GM12878 (cell line): ENCODE measurements at regions not wholly inside any gene's neighbourhood (a gene's known extent, or its start where the extent isn't known, plus 50 kb on each side); places are given as distances from the start of the nearest gene placed in this dataset.

Experiments used
- ATAC-seq: fragments of 200-7000 bp; cut with Tn5 transposase; 3 replicates; pipeline ENCODE4 v1.9.1; 2020; ENCODE audit warnings: mild to moderate bottlenecking, moderate library complexity
- BruUV-seq: library from RNA; stranded (reverse); fragments of 400-500 nt; replicated peaks from 2 replicates; lab custom pipeline; 2021; lab: Mats Ljungman, UMichigan
- CTCF ChIA-PET: fragments of 300-600 bp; sonication (Branson Sonifier 250); formaldehyde crosslinking; extraction: SDS; loops from one replicate; lab custom pipeline; 2021; ENCODE audit warnings: inconsistent platforms; lab: Yijun Ruan, JAX
- POLR2A ChIA-PET: fragments of 350-600 bp; formaldehyde crosslinking; extraction: SDS; loops from one replicate; lab custom pipeline; 2021; ENCODE audit warnings: inconsistent platforms; lab: Charles Lee
- RAD21 ChIA-PET: fragments of 300-600 bp; sonication (Branson Sonifier 250); formaldehyde crosslinking; loops from one replicate; lab custom pipeline; 2023; ENCODE audit warnings: antibody characterized with exemption; ENCODE audit not compliant: unreplicated experiment; lab: Charles Lee
- SMC1A ChIA-PET: fragments of 300-600 bp; sonication (Branson Sonifier 250); formaldehyde crosslinking; loops from one replicate; lab custom pipeline; 2023; ENCODE audit not compliant: unreplicated experiment, uncharacterized antibody; lab: Charles Lee
- DNase-seq: peaks from one replicate; pipeline ENCODE4 v3.0.0-alpha.2; 2011; ENCODE audit warnings: low read depth, low spot score
- FAIRE-seq: peaks from 3 replicates; lab custom pipeline; 2011; peaks lifted over from hg19 to GRCh38; lab: Jason Lieb, UNC
- H2AFZ ChIP-seq: 2 replicates; pipeline ENCODE4 v1.6.0; 2011; ENCODE audit warnings: low read depth, low read length, control low read depth; ENCODE audit not compliant: control insufficient read depth
- H3K27ac ChIP-seq: 2 replicates; pipeline ENCODE4 v1.5.1; 2011; ENCODE audit warnings: control low read depth; ENCODE audit not compliant: control insufficient read depth, insufficient read depth
- H3K27me3 ChIP-seq, 2 experiments: replicated peaks in 1 of 2; 2 replicates each; pipeline versions ENCODE4 v1.6.0 to v1.6.1; 2011; ENCODE audit warnings: low read length in 1 of 2; ENCODE audit not compliant: control insufficient read depth in 2 of 2, insufficient read depth in 2 of 2
- H3K36me3 ChIP-seq, 2 experiments: 2 replicates each; pipeline ENCODE4 v1.5.1; 2011; ENCODE audit warnings: low read length in 1 of 2; ENCODE audit not compliant: control insufficient read depth in 2 of 2, insufficient read depth in 2 of 2
- H3K4me1 ChIP-seq: 2 replicates; pipeline ENCODE4 v1.6.1; 2011; ENCODE audit warnings: mild to moderate bottlenecking, low read length, moderate library complexity, mixed read lengths; ENCODE audit not compliant: control insufficient read depth, insufficient read depth
- H3K4me2 ChIP-seq: 2 replicates; pipeline ENCODE4 v1.6.0; 2011; ENCODE audit warnings: control low read depth; ENCODE audit not compliant: control insufficient read depth, insufficient read depth
- H3K4me3 ChIP-seq: fragments of 200-600 bp; sonication (generic); 2 replicates; pipeline ENCODE4 v1.5.1; 2016
- H3K79me2 ChIP-seq: 2 replicates; pipeline ENCODE4 v1.6.0; 2011; ENCODE audit warnings: low read length; ENCODE audit not compliant: control insufficient read depth, insufficient read depth
- H3K9ac ChIP-seq: 2 replicates; pipeline ENCODE4 v1.8.0; 2011; ENCODE audit warnings: low read length, control low read depth, mixed read lengths; ENCODE audit not compliant: control insufficient read depth, insufficient read depth
- H3K9me3 ChIP-seq: replicated peaks from 3 replicates; pipeline ENCODE4 v1.5.1; 2011; ENCODE audit warnings: mild to moderate bottlenecking, low read length; ENCODE audit not compliant: control insufficient read depth, insufficient read depth
- H4K20me1 ChIP-seq: 2 replicates; pipeline ENCODE4 v1.6.0; 2011; ENCODE audit not compliant: control insufficient read depth, insufficient read depth
- BMI1 ChIP-seq: fragments of 450-650 bp; IDR thresholded peaks from 2 replicates; pipeline ENCODE4 v1.6.1; 2016; ENCODE audit warnings: mild to moderate bottlenecking, moderate library complexity, borderline replicate concordance
- HCFC1 ChIP-seq: fragments of 150-350 bp; IDR thresholded peaks from 2 replicates; pipeline ENCODE4 v1.6.1; 2014; ENCODE audit warnings: low read length
- HDAC6 ChIP-seq: fragments of 200-600 bp; sonication (generic); IDR thresholded peaks from one replicate; pipeline ENCODE4 v1.8.0; 2017; ENCODE audit warnings: antibody characterized with exemption; ENCODE audit not compliant: unreplicated experiment
- IRF5 ChIP-seq: fragments of 450-650 bp; IDR thresholded peaks from 2 replicates; pipeline ENCODE4 v1.6.1; 2017; ENCODE audit warnings: borderline replicate concordance
- REST ChIP-seq: IDR thresholded peaks from 2 replicates; pipeline ENCODE4 v1.6.1; 2012; ENCODE audit warnings: mild to moderate bottlenecking, low read depth, low read length
- SIN3A ChIP-seq: IDR thresholded peaks from 2 replicates; pipeline ENCODE4 v1.6.1; 2012; ENCODE audit warnings: low read depth, low read length, improper control_type of control experiment
- SIX5 ChIP-seq: IDR thresholded peaks from 2 replicates; pipeline ENCODE4 v1.6.1; 2011; ENCODE audit warnings: mild to moderate bottlenecking, low read depth, low read length, moderate library complexity; ENCODE audit not compliant: severe bottlenecking
- SP1 ChIP-seq: IDR thresholded peaks from one replicate; pipeline ENCODE4 v1.6.1; 2011; ENCODE audit warnings: low read depth, low read length
- TCF3 ChIP-seq: IDR thresholded peaks from 2 replicates; pipeline ENCODE4 v1.6.1; 2012; ENCODE audit warnings: low read depth, mild to moderate bottlenecking, low read length, borderline replicate concordance; ENCODE audit not compliant: insufficient read depth
- USF1 ChIP-seq: IDR thresholded peaks from 2 replicates; pipeline ENCODE4 v1.6.1; 2011; ENCODE audit warnings: borderline replicate concordance, low read depth, mild to moderate bottlenecking, moderate library complexity, mixed read lengths, low read length; ENCODE audit not compliant: insufficient read depth; ENCODE audit errors: extremely low read length
- WGBS: methylation state at CpG from one replicate; pipeline ENCODE4 v1.1.6; 2016; ENCODE audit warnings: low lambda C conversion rate; ENCODE audit not compliant: insufficient replicate concordance, insufficient coverage; ENCODE audit errors: missing lambda C conversion rate; 5-methylcytosine and 5-hydroxymethylcytosine counted together
- in situ Hi-C: fragments of 300-500 bp; cut with MboI; formaldehyde crosslinking; loops from 9 replicates; pipeline ENCODE4 v1.14.3; 2018; ENCODE audit warnings: mixed read lengths
- intact Hi-C: fragments of 100-400 bp; cut with micrococcal nuclease; formaldehyde crosslinking; loops from one replicate; pipeline ENCODE4 v1.14.2; 2022; ENCODE audit not compliant: unreplicated experiment

- no peak overlapping the region for H3K9ac ChIP-seq
- no peaks in the 10 kb centered on the region for H3K79me2 ChIP-seq
- H3K4me1 ChIP-seq = no peaks in the 10 kb centered on the region
- TF ChIP-seq USF1 (no peak), BMI1 (no peak), HCFC1 (no peak)
- H3K4me3 ChIP-seq = no peak overlapping the region
- ChIA-PET RAD21 (no interaction called here), SMC1A (no interaction called here), CTCF (interaction anchor here (0.5 kb wide), 1 partner anchor 1455 kb away, joined by 3 read pairs; no protein-coding TSS in a partner anchor), POLR2A (no interaction called here)
- H3K36me3 ChIP-seq = no peaks in the 10 kb centered on the region
- 23% methylated on average over 6 of the region's 6 CpGs for WGBS
- no TSS peak for BruUV-seq
- no peak overlapping the region for H3K27ac ChIP-seq
- H2AFZ ChIP-seq = no peak overlapping the region
- DNase-seq (no peak), ATAC-seq (no peak), FAIRE-seq (no peak)
- intact Hi-C loops = no loop called here
- H3K9me3 ChIP-seq = no peaks in the 10 kb centered on the region
- H3K27me3 ChIP-seq = peaks cover 0 to 1% of the 10 kb centered on the region in 2 experiments; a peak in 2 of 4 replicates
- in situ Hi-C loops = no loop called here
- H3K4me2 ChIP-seq = no peak overlapping the region
- no peaks in the 10 kb centered on the region for H4K20me1 ChIP-seq
Measured at GRCh38 chr7:155867734-155868400, 55.6 kb upstream of the SHH start.

GRCh38 chr7:155867280-155867679, 55.0 kb upstream of the SHH start:
- WGBS = 48% methylated on average over 3 of the region's 3 CpGs
- no peak overlapping the region for H3K9ac ChIP-seq
- intact Hi-C loops = no loop called here
- ChIA-PET CTCF (no interaction called here), RAD21 (no interaction called here), SMC1A (no interaction called here), POLR2A (no interaction called here)
- no peaks in the 10 kb centered on the region for H3K79me2 ChIP-seq
- no peaks in the 10 kb centered on the region for H4K20me1 ChIP-seq
- ATAC-seq = no peak
- H3K4me3 ChIP-seq = no peak overlapping the region
- no peak for FAIRE-seq
- no peaks in the 10 kb centered on the region for H3K9me3 ChIP-seq
- H3K4me1 ChIP-seq = no peaks in the 10 kb centered on the region
- no peak overlapping the region for H3K27ac ChIP-seq
- no peaks in the 10 kb centered on the region for H3K36me3 ChIP-seq
- H3K4me2 ChIP-seq = no peak overlapping the region
- no TSS peak for BruUV-seq
- DNase-seq = no peak
- no peak overlapping the region for H2AFZ ChIP-seq
- in situ Hi-C loops = no loop called here
- peaks cover 0 to 1% of the 10 kb centered on the region in 2 experiments; a peak in 2 of 4 replicates for H3K27me3 ChIP-seq
- TF ChIP-seq TCF3 (no peak), SP1 (no peak), IRF5 (no peak), REST (no peak), HDAC6 (no peak), SIN3A (no peak), SIX5 (no peak)
